H9 (cell line): ENCODE measurements at regions not wholly inside any gene's neighbourhood (a gene's known extent, or its start where the extent isn't known, plus 50 kb on each side); places are given as distances from the start of the nearest gene placed in this dataset.

Experiments used
- DNase-seq: peaks from one replicate; pipeline ENCODE4 v3.0.0-alpha.2; 2017
- H2AFZ ChIP-seq: one replicate; pipeline ENCODE4 v1.6.1; 2013; ENCODE audit warnings: mild to moderate bottlenecking, low read length, control low read depth, moderate library complexity
- H2AK5ac ChIP-seq: 2 replicates; pipeline ENCODE4 v1.6.1; 2013; ENCODE audit warnings: low read length, control low read depth, mixed read lengths; ENCODE audit not compliant: insufficient read length
- H2BK120ac ChIP-seq: one replicate; pipeline ENCODE4 v1.6.1; 2013; ENCODE audit warnings: low read depth, mild to moderate bottlenecking, low read length, control low read depth, inconsistent platforms; ENCODE audit not compliant: poor library complexity, severe bottlenecking
- H2BK12ac ChIP-seq: 2 replicates; pipeline ENCODE4 v1.6.1; 2013; ENCODE audit warnings: low read length, control low read depth, mixed read lengths, low read depth; ENCODE audit not compliant: insufficient read length
- H2BK15ac ChIP-seq: 2 replicates; pipeline ENCODE4 v1.6.1; 2013; ENCODE audit warnings: low read depth, low read length, control low read depth
- H2BK20ac ChIP-seq: one replicate; pipeline ENCODE4 v1.6.1; 2013; ENCODE audit warnings: low read depth, mild to moderate bottlenecking, low read length, control low read depth, inconsistent platforms; ENCODE audit not compliant: poor library complexity, severe bottlenecking
- H2BK5ac ChIP-seq: 2 replicates; pipeline ENCODE4 v1.6.1; 2013; ENCODE audit warnings: low read length, control low read depth, mixed read lengths; ENCODE audit not compliant: insufficient read length
- H3K14ac ChIP-seq: 2 replicates; pipeline ENCODE4 v1.6.1; 2013; ENCODE audit warnings: low read length, control low read depth; ENCODE audit not compliant: insufficient read depth
- H3K18ac ChIP-seq: 2 replicates; pipeline ENCODE4 v1.6.1; 2013; ENCODE audit warnings: low read depth, mild to moderate bottlenecking, mixed read lengths, low read length, control low read depth; ENCODE audit not compliant: insufficient read length
- H3K23ac ChIP-seq: 2 replicates; pipeline ENCODE4 v1.6.1; 2013; ENCODE audit warnings: low read length, control low read depth, mixed read lengths, low read depth; ENCODE audit not compliant: insufficient read length
- H3K23me2 ChIP-seq: 2 replicates; pipeline ENCODE4 v1.6.1; 2013; ENCODE audit warnings: low read depth, mild to moderate bottlenecking, mixed read lengths, low read length, control low read depth; ENCODE audit not compliant: insufficient read length, poor library complexity, severe bottlenecking
- H3K27ac ChIP-seq: 2 replicates; pipeline ENCODE4 v1.5.1; 2013; ENCODE audit warnings: low read length, control low read depth, mixed read lengths, low read depth; ENCODE audit not compliant: insufficient read length
- H3K27me3 ChIP-seq: 2 replicates; pipeline ENCODE4 v1.6.1; 2013; ENCODE audit warnings: low read length, control low read depth, inconsistent platforms; ENCODE audit not compliant: insufficient read depth
- H3K4ac ChIP-seq: 2 replicates; pipeline ENCODE4 v1.6.1; 2013; ENCODE audit warnings: low read depth, mild to moderate bottlenecking, control low read depth, inconsistent platforms, low read length, moderate library complexity
- H3K4me1 ChIP-seq: 2 replicates; pipeline ENCODE4 v1.6.1; 2013; ENCODE audit warnings: low read length, control low read depth, inconsistent platforms; ENCODE audit not compliant: insufficient read depth
- H3K4me2 ChIP-seq: 2 replicates; pipeline ENCODE4 v1.6.1; 2013; ENCODE audit warnings: low read length, control low read depth, mixed read lengths; ENCODE audit not compliant: insufficient read length, insufficient read depth
- H3K56ac ChIP-seq: 2 replicates; pipeline ENCODE4 v1.6.1; 2013; ENCODE audit warnings: low read depth, mild to moderate bottlenecking, mixed read lengths, low read length, control low read depth; ENCODE audit not compliant: insufficient read length
- H3K79me1 ChIP-seq: 2 replicates; pipeline ENCODE4 v1.6.1; 2013; ENCODE audit warnings: low read depth, mild to moderate bottlenecking, moderate library complexity, low read length, control low read depth, inconsistent platforms; ENCODE audit not compliant: insufficient read depth, poor library complexity, severe bottlenecking
- H3K79me2 ChIP-seq: 2 replicates; pipeline ENCODE4 v1.6.1; 2013; ENCODE audit warnings: low read length, control low read depth, inconsistent platforms; ENCODE audit not compliant: insufficient read depth
- H3K9ac ChIP-seq: 2 replicates; pipeline ENCODE4 v1.6.1; 2013; ENCODE audit warnings: low read length, control low read depth, mixed read lengths; ENCODE audit not compliant: insufficient read length; ENCODE audit errors: extremely low read depth
- H3K9me3 ChIP-seq: one replicate; pipeline ENCODE4 v1.6.1; 2013; ENCODE audit warnings: low read depth, low read length, inconsistent platforms; ENCODE audit not compliant: control insufficient read depth
- H3T11ph ChIP-seq: one replicate; pipeline ENCODE4 v1.6.1; 2013; ENCODE audit warnings: mild to moderate bottlenecking, low read length, control low read depth, inconsistent platforms
- H4K20me1 ChIP-seq: one replicate; pipeline ENCODE4 v1.6.1; 2013; ENCODE audit not compliant: control insufficient read depth, insufficient read length, insufficient read depth
- H4K5ac ChIP-seq: 2 replicates; pipeline ENCODE4 v1.6.1; 2013; ENCODE audit warnings: low read depth, mild to moderate bottlenecking, mixed read lengths, low read length, control low read depth; ENCODE audit not compliant: insufficient read length
- H4K8ac ChIP-seq: replicated peaks from 2 replicates; pipeline ENCODE4 v1.6.1; 2013; ENCODE audit warnings: low read length, control low read depth, mixed read lengths, low read depth; ENCODE audit not compliant: insufficient read length
- H4K91ac ChIP-seq: 2 replicates; pipeline ENCODE4 v1.6.1; 2013; ENCODE audit warnings: low read depth, mild to moderate bottlenecking, moderate library complexity, mixed read lengths, low read length, control low read depth; ENCODE audit not compliant: insufficient read length
- H3K27ac Mint-ChIP-seq, 3 experiments: 2 replicates in 2 of 3; 3 replicates in 1 of 3; pipeline ENCODE4 v1.8.0; 2020 to 2021; ENCODE audit warnings: mixed read lengths in 3 of 3, mild to moderate bottlenecking in 1 of 3, moderate library complexity in 1 of 3
- H3K27me3 Mint-ChIP-seq: 2 replicates; pipeline ENCODE4 v1.8.0; 2021; ENCODE audit warnings: low read depth, mild to moderate bottlenecking, moderate library complexity, mixed read lengths
- H3K36me3 Mint-ChIP-seq, 3 experiments: 2 replicates in 2 of 3; 3 replicates in 1 of 3; pipeline ENCODE4 v1.8.0; 2020 to 2021; ENCODE audit warnings: low read depth in 3 of 3, mixed read lengths in 3 of 3; ENCODE audit not compliant: insufficient read depth in 1 of 3
- H3K4me1 Mint-ChIP-seq, 2 experiments: 2 replicates each; pipeline ENCODE4 v1.8.0; 2020; ENCODE audit warnings: mixed read lengths in 2 of 2
- H3K4me3 Mint-ChIP-seq, 2 experiments: 2 replicates in 1 of 2; 3 replicates in 1 of 2; pipeline ENCODE4 v1.8.0; 2020 to 2021; ENCODE audit warnings: mild to moderate bottlenecking in 2 of 2, mixed read lengths in 2 of 2, moderate library complexity in 1 of 2
- H3K9me3 Mint-ChIP-seq, 2 experiments: 2 replicates in 1 of 2; 3 replicates in 1 of 2; pipeline ENCODE4 v1.8.0; 2020; ENCODE audit warnings: mild to moderate bottlenecking in 2 of 2, mixed read lengths in 2 of 2, moderate library complexity in 1 of 2
- WGBS: extraction: QIAGEN DNeasy Blood & Tissue Kit; methylation state at CpG from one replicate; pipeline ENCODE4 v1.1.7; 2013; ENCODE audit warnings: missing lambda C conversion rate, low lambda C conversion rate, mixed read lengths; ENCODE audit not compliant: insufficient read length; ENCODE audit errors: extremely low coverage; 5-methylcytosine and 5-hydroxymethylcytosine counted together
- TF ChIP-seq, protein P1 (sequence below): fragments of 200-600 bp; sonication (generic); conservative IDR thresholded peaks from 3 replicates; pipeline ENCODE4 v1.8.0; 2021; ENCODE audit warnings: antibody characterized with exemption, mild to moderate bottlenecking

DNA sequence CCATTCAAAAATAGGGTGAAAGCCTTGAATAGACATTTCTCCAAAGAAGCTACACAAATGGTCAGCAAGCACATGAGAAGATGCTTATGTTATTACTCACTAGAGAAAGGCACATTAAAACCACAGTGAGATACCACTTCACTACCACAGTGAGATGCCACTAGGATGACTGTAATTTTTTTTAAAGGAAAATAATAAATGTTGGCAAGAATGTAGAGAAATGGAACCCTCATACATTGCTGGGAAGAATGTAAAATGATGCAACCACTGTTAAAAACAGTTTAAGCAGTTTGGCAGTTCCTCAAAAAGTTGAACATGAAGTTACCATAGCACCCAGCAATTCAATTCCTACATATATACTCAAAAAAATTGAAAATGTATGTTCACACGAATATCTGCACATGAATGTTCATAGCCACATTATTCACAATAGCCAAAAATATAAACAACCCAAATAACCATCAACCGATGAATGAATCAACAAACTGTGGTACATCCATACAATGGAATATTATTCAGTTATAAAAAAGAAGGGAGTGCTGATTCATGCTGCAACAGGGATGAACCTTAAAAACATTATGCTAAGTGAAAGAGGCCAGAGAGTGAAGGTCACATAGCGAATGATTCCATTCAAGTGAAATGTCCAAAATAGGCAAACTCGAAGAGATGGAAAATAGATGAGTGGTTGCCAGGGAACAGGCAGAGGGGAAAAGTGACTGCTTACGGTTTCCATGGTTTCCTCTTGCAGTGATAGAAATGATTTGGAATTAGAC is 156.2 kb upstream of the NDUFV2 start:
- H3K9me3 ChIP-seq = no peaks in the 10 kb centered on the region
- no peak overlapping the region for H4K5ac ChIP-seq
- no peak overlapping the region for H2BK15ac ChIP-seq
- no peak overlapping the region for H3K9ac ChIP-seq
- no peaks in the 10 kb centered on the region for H4K20me1 ChIP-seq
- H4K8ac ChIP-seq = no peak overlapping the region
- DNase-seq = no peak
- no peak overlapping the region for H3K4me2 ChIP-seq
- peaks cover 4% of the 10 kb centered on the region for H3K27me3 Mint-ChIP-seq
- no peak overlapping the region for H3T11ph ChIP-seq
- no peak overlapping the region for H3K14ac ChIP-seq
- H2BK5ac ChIP-seq = no peak overlapping the region
- H3K4me1 Mint-ChIP-seq = peaks cover 66 to 70% of the 10 kb centered on the region in 2 experiments
- H4K91ac ChIP-seq = no peak overlapping the region
- H3K9me3 Mint-ChIP-seq = peaks cover 8 to 10% of the 10 kb centered on the region in 2 experiments
- H3K56ac ChIP-seq = no peak overlapping the region
- peaks cover 9% of the 10 kb centered on the region; the same call in 1 of the 2 replicates for H3K4me1 ChIP-seq
- no peak overlapping the region for H3K4me3 Mint-ChIP-seq
- H2BK120ac ChIP-seq = no peak overlapping the region
- WGBS = no CpG with 5 or more reads among the region's 5 CpGs
- peak overlapping the region in 1 of 3 experiments; percentile 61; a peak in 1 of 7 replicates for H3K27ac Mint-ChIP-seq
- no peaks in the 10 kb centered on the region for H3K79me2 ChIP-seq
- H3K23ac ChIP-seq = no peak overlapping the region
- H3K79me1 ChIP-seq = no peaks in the 10 kb centered on the region
- H3K18ac ChIP-seq = no peak overlapping the region
- H3K27me3 ChIP-seq = no peaks in the 10 kb centered on the region
- no peak overlapping the region for H2BK20ac ChIP-seq
- TF ChIP-seq, protein P1, sequence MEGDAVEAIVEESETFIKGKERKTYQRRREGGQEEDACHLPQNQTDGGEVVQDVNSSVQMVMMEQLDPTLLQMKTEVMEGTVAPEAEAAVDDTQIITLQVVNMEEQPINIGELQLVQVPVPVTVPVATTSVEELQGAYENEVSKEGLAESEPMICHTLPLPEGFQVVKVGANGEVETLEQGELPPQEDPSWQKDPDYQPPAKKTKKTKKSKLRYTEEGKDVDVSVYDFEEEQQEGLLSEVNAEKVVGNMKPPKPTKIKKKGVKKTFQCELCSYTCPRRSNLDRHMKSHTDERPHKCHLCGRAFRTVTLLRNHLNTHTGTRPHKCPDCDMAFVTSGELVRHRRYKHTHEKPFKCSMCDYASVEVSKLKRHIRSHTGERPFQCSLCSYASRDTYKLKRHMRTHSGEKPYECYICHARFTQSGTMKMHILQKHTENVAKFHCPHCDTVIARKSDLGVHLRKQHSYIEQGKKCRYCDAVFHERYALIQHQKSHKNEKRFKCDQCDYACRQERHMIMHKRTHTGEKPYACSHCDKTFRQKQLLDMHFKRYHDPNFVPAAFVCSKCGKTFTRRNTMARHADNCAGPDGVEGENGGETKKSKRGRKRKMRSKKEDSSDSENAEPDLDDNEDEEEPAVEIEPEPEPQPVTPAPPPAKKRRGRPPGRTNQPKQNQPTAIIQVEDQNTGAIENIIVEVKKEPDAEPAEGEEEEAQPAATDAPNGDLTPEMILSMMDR = no peak
- no peak overlapping the region for H3K27ac ChIP-seq
- H2AK5ac ChIP-seq = no peak overlapping the region
- H3K4ac ChIP-seq = no peak overlapping the region
- no peak overlapping the region for H2AFZ ChIP-seq
- no peak overlapping the region for H2BK12ac ChIP-seq
- peaks cover 3 to 11% (median 3%) of the 10 kb centered on the region in 3 experiments; a peak in 5 of 7 replicates for H3K36me3 Mint-ChIP-seq
- no peaks in the 10 kb centered on the region for H3K23me2 ChIP-seq
